Cardiac fibroblast (primary cell): ENCODE measurements at regions not wholly inside any gene's neighbourhood (a gene's known extent, or its start where the extent isn't known, plus 50 kb on each side); places are given as distances from the start of the nearest gene placed in this dataset.

Experiments used
- DNase-seq, 2 donors: peaks; one replicate each; pipeline versions ENCODE4 v3.0.0 to v3.0.0-alpha.2; 2010; ENCODE audit warnings: low read depth in 2 of 2
- H3K4me3 ChIP-seq, 2 donors: replicated peaks in 1 of 2; 1 replicate in 1 of 2; 2 replicates in 1 of 2; pipeline ENCODE4 v1.5.1; 2011; ENCODE audit warnings: low read depth in 2 of 2, low read length in 2 of 2, mild to moderate bottlenecking in 2 of 2, moderate library complexity in 1 of 2
- TF ChIP-seq, protein P1 (sequence below): IDR thresholded peaks from one replicate; pipeline ENCODE4 v1.5.1; 2011; ENCODE audit warnings: low read depth, mild to moderate bottlenecking, low read length, inconsistent platforms

DNA sequence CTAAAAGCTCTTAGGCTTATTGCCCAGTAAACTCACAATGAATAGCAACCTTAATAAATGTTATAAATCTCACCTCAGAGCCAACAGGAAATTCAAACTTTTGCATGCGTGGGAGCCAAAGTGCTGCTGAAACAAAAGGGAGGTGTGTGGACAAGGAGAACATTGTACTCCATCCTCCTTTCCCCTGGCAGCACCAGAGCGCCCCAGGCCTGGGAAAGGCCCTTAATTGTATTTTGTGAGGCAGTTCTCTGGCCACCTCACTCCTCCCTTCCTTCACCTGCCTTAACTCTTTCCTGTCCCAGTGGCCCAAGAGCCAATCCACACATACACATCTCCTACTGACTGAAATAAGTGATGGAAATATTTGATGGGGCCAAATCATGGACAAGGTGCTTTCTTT, 648.5 kb downstream of the LMO4 start:
- TF ChIP-seq, protein P1, sequence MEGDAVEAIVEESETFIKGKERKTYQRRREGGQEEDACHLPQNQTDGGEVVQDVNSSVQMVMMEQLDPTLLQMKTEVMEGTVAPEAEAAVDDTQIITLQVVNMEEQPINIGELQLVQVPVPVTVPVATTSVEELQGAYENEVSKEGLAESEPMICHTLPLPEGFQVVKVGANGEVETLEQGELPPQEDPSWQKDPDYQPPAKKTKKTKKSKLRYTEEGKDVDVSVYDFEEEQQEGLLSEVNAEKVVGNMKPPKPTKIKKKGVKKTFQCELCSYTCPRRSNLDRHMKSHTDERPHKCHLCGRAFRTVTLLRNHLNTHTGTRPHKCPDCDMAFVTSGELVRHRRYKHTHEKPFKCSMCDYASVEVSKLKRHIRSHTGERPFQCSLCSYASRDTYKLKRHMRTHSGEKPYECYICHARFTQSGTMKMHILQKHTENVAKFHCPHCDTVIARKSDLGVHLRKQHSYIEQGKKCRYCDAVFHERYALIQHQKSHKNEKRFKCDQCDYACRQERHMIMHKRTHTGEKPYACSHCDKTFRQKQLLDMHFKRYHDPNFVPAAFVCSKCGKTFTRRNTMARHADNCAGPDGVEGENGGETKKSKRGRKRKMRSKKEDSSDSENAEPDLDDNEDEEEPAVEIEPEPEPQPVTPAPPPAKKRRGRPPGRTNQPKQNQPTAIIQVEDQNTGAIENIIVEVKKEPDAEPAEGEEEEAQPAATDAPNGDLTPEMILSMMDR, result no peak
- no peak for DNase-seq
- no peak overlapping the region for H3K4me3 ChIP-seq

DNA sequence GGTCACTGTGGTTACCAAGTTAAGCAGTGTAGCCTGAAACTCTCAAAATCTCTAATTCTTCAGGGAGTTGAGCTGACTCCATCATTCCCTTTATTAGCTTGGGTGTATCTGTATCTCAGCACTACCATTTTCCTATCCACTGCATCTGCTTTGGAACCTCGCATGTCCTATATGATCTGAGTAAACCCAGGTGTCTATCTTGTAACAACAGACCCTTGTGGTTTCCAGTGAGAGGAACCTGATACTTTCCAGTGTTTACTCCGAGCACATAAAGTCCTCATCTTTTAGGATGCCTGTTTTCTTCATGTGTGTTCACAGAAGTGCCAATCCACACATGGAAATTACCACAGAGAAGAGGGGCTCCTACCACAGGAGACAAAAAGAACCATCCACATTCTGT, 650.4 kb downstream of the LMO4 start:
- TF ChIP-seq, protein P1, result no peak
- DNase-seq, result no peak
- no peak overlapping the region for H3K4me3 ChIP-seq

DNA sequence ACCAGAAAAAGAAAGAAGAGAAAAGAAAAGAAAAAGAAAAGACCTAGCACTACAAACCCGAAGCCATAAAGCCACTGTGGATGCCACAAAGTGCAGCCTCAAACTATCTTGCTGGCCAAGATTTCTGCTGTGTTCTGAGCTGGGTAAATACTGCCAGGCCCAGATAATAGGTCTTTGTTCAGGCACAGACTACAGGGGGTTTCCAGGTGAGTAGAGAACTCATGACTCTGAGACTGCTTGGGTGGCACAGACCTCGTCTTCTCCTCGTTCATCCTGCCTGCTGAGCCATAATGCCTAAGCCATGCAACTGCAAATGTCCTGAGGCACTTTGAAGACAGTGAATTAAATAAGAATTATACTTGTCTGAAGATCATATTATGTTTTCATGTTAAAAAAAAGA, 651.8 kb downstream of the LMO4 start:
- no peak overlapping the region for H3K4me3 ChIP-seq
- TF ChIP-seq, protein P1, result no peak
- no peak for DNase-seq

DNA sequence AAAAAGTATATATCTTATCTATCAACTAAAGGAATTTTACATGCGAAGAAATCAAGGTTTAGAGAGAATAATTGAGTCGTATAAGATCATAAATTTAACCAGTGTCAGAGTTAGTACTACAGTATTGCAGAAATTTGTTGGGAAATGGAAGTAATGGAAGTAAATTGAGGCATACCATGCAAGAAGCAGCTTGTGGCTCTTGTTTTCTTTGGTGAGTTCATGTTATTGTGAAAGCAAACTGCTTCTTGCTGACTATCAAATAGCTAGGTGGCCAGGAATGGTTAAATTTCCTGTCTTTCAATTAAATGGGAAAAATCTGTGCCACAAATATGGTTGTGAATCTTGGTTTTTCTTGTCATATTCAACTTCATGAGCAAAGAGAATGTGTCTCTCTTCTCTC, 652.7 kb downstream of the LMO4 start:
- DNase-seq, result no peak
- TF ChIP-seq, protein P1, result no peak
- H3K4me3 ChIP-seq, result no peak overlapping the region

DNA sequence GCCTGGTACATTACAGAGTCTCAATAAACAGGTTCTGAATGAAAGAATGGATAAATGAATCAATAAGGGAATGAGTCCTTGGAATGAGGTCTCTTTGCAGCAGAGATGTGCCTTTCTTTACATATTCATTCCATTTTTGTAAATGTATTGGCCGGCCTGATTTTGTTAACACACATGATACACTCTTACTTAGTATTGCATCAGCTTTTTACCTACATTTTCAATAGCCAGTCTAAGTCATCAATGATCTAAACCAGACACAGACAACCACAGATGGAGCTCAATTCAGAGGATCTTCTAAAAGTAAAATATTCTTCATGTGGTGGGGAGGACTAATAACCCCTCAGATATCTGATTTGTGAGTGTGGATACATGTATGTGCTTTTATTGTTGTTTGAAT, 653.1 kb downstream of the LMO4 start:
- DNase-seq, result no peak
- TF ChIP-seq, protein P1, result no peak
- no peak overlapping the region for H3K4me3 ChIP-seq

DNA sequence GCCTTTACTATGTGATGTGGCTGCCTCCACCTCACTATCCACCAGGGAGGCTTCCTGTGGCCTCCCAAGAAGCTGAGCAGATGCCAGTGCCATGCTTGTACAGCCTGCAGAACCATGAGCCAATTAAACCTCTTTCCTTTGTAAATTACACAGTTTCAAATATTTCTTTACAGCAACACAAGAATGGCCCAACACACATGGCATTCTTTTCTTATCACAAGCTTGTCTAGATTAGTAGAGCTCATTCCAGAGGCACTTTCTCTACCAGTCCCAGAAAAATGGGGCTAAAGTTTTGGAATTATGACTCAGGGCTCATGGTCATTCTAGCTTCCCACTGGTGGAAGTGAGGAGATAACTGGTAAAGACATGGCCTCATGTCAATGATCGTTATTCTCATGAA, 655.2 kb downstream of the LMO4 start:
- TF ChIP-seq, protein P1, result no peak
- no peak overlapping the region for H3K4me3 ChIP-seq
- DNase-seq, result peak in 1 of 2 donors; percentile 45

DNA sequence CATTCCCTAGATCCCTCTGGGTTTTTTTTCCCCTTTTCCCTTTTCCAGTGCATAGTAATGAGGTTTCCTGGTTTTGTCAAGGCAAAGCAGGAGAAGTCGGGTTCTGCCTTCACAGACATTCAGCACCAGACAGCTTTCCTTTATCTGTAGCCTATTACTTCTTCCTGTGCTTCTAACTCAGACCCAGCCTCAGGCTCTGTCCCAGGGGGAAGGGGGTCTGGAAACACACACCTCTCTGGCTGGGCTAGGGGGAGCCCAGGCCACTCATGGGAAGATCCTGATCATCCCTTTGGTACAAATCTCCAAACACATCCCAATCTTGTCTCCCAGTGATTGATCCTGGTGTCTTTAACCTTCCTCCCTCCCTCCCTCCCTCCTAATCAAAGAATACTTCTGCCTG, 656.4 kb downstream of the LMO4 start:
- TF ChIP-seq, protein P1, result no peak
- H3K4me3 ChIP-seq, result no peak overlapping the region
- DNase-seq, result no peak
